MCF 10A (cell line): ENCODE measurements at regions not wholly inside any gene's neighbourhood (a gene's known extent, or its start where the extent isn't known, plus 50 kb on each side); places are given as distances from the start of the nearest gene placed in this dataset. TPM values are rescaled to one million over a fixed set of nuclear protein-coding genes. Genes with fewer than 3 reads are reported as not detected.

Source experiments
- BruUV-seq: library from RNA; stranded (reverse); fragments of 400-500 nt; replicated peaks from 2 replicates; lab custom pipeline; 2021; lab: Mats Ljungman, UMichigan
- CTCF ChIA-PET: fragments of 300-600 bp; sonication (Branson Sonifier 250); formaldehyde crosslinking; extraction: SDS; loops from one replicate; lab custom pipeline; 2021; ENCODE audit warnings: antibody characterized with exemption, inconsistent platforms; lab: Yijun Ruan, JAX
- POLR2A ChIA-PET: fragments of 300-600, 350-650 bp; sonication (Branson Sonifier 250); formaldehyde crosslinking; extraction: SDS; loops from one replicate; lab custom pipeline; 2020; ENCODE audit warnings: antibody characterized with exemption, inconsistent platforms; lab: Yijun Ruan, JAX
- DNase-seq: peaks from one replicate; pipeline ENCODE4 v3.0.0-alpha.2; 2018; ENCODE audit not compliant: unreplicated experiment
- H3K27ac Mint-ChIP-seq: one replicate; pipeline ENCODE4 v1.8.0; 2022; ENCODE audit warnings: mild to moderate bottlenecking, low read depth, mixed read lengths; ENCODE audit not compliant: unreplicated experiment
- H3K27me3 Mint-ChIP-seq: one replicate; pipeline ENCODE4 v1.8.0; 2022; ENCODE audit warnings: mixed read lengths; ENCODE audit not compliant: insufficient read depth, unreplicated experiment
- H3K36me3 Mint-ChIP-seq: one replicate; pipeline ENCODE4 v1.8.0; 2022; ENCODE audit warnings: mild to moderate bottlenecking, moderate library complexity, mixed read lengths; ENCODE audit not compliant: insufficient read depth, unreplicated experiment
- H3K4me1 Mint-ChIP-seq: one replicate; pipeline ENCODE4 v1.8.0; 2022; ENCODE audit warnings: mixed read lengths; ENCODE audit not compliant: insufficient read depth, unreplicated experiment
- H3K4me3 Mint-ChIP-seq: one replicate; pipeline ENCODE4 v1.8.0; 2022; ENCODE audit warnings: mild to moderate bottlenecking, moderate library complexity, mixed read lengths; ENCODE audit not compliant: unreplicated experiment
- H3K9me3 Mint-ChIP-seq: one replicate; pipeline ENCODE4 v1.8.0; 2022; ENCODE audit warnings: mixed read lengths; ENCODE audit not compliant: unreplicated experiment
- intact Hi-C: fragments of 100-400 bp; cut with micrococcal nuclease; formaldehyde crosslinking; loops from 2 replicates; pipeline ENCODE4 v1.14.1; 2022
- microRNA-seq: library from miRNA; unstranded; fragments of <30 nt; microRNA quantifications from one replicate; pipeline ENCODE4 v1.2.0, GENCODE V29; 2022
- TF ChIP-seq, protein P1 (sequence below): fragments of 200-600 bp; IDR thresholded peaks from one replicate; pipeline ENCODE4 v1.8.0; 2022; ENCODE audit warnings: antibody characterized with exemption, mild to moderate bottlenecking; ENCODE audit not compliant: unreplicated experiment

DNA sequence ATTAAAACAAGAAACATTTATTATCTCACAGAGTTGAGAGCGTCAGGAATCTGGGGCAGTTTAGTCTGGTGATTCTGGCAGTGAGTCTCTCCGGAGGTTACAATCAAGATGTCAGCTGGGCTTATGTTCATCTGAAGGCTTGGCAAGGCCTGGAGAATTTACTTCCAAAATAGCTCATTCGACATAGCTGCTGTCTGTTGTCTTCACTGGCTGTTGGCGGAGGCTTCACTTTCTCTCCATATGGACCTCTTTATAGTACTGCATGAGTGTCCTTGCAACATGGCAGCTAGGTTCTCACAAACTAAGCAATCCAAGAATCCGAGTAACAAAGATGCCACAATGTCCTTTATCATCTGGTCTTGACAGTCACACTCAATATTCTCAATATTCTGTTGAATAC, 70.2 kb upstream of the ADGRL3 start:
- intact Hi-C loops: no loop called here
- no peak for DNase-seq
- Mint-ChIP-seq H3K27me3 (no peaks in the 10 kb centered on the region), H3K4me1 (no peaks in the 10 kb centered on the region), H3K9me3 (no peaks in the 10 kb centered on the region), H3K36me3 (no peaks in the 10 kb centered on the region), H3K27ac (no peak overlapping the region), H3K4me3 (no peak overlapping the region)
- POLR2A ChIA-PET: no interaction called here
- CTCF ChIA-PET: no interaction called here
- TF ChIP-seq, protein P1, sequence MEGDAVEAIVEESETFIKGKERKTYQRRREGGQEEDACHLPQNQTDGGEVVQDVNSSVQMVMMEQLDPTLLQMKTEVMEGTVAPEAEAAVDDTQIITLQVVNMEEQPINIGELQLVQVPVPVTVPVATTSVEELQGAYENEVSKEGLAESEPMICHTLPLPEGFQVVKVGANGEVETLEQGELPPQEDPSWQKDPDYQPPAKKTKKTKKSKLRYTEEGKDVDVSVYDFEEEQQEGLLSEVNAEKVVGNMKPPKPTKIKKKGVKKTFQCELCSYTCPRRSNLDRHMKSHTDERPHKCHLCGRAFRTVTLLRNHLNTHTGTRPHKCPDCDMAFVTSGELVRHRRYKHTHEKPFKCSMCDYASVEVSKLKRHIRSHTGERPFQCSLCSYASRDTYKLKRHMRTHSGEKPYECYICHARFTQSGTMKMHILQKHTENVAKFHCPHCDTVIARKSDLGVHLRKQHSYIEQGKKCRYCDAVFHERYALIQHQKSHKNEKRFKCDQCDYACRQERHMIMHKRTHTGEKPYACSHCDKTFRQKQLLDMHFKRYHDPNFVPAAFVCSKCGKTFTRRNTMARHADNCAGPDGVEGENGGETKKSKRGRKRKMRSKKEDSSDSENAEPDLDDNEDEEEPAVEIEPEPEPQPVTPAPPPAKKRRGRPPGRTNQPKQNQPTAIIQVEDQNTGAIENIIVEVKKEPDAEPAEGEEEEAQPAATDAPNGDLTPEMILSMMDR: no peak
- BruUV-seq: no TSS peak

DNA sequence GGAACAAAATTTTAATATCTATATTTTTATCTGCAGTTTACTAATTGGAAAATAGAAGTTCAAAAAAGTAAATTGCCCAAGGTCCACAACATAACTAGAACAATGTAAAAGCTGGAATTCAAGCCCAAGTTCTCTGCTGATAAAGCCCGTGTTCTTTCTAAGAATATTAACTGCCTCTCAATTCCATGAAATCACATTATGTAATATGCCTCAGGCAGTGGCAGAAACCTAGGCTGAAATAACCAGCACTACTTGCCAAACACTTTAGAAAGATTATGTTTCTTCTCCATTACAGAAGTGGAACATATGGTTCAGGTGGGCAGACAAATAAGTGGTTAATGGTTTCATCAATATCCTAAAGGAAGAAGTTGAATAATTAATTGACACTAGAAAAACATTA, 56.7 kb upstream of the ADGRL3 start:
- no peak overlapping the region for H3K4me3 Mint-ChIP-seq
- ChIA-PET CTCF (no interaction called here), POLR2A (no interaction called here)
- TF ChIP-seq, protein P1: no peak
- no TSS peak for BruUV-seq
- intact Hi-C loops: no loop called here
- no peaks in the 10 kb centered on the region for H3K27me3 Mint-ChIP-seq
- H3K4me1 Mint-ChIP-seq: no peaks in the 10 kb centered on the region
- peak; percentile 14 for DNase-seq
- H3K27ac Mint-ChIP-seq: no peak overlapping the region
- H3K9me3 Mint-ChIP-seq: no peaks in the 10 kb centered on the region
- no peaks in the 10 kb centered on the region for H3K36me3 Mint-ChIP-seq

DNA sequence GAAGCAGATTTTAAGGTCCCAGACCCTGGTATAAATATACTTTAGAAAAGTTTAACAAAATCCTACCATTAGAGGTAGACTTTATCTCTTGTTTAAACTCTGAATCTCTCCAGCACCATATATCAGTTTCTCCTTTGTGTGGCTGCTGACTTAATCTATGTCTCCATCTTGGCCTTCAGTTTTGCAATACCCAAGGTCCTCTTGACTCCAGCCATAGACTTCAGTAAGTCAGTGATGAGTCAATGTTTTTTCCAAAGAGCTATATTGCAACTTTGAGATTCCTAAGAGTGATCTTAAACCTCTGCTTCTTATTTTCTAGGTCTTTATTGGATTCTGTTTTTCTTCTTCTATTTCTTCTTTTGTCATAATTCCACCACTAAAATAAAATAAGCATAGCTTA, 50.8 kb upstream of the ADGRL3 start:
- TF ChIP-seq, protein P1: no peak
- Mint-ChIP-seq H3K9me3 (no peaks in the 10 kb centered on the region), H3K27ac (peak overlapping the region; percentile 19), H3K4me3 (no peak overlapping the region), H3K27me3 (no peaks in the 10 kb centered on the region), H3K4me1 (peaks cover 6% of the 10 kb centered on the region), H3K36me3 (no peaks in the 10 kb centered on the region)
- ChIA-PET POLR2A (no interaction called here), CTCF (no interaction called here)
- peak; percentile 74 for DNase-seq
- intact Hi-C loops: no loop called here
- no TSS peak for BruUV-seq

Small RNA genes in the stretch of these regions (microRNA-seq; reads per million reads assigned to microRNA genes)
- gene MIR548AG1: not detected
